ENCODE measurements at regions not wholly inside any gene's neighbourhood (a gene's known extent, or its start where the extent isn't known, plus 50 kb on each side); places are given as distances from the start of the nearest gene placed in this dataset.

- DNase-seq (ENCODE audit: low read depth in 1 of 2, low spot score in 1 of 2) (no peak), ATAC-seq (no peak), FAIRE-seq (no peak)
- H3K4me3 ChIP-seq: no peak overlapping the region
- 59% methylated on average over 2 of the region's 2 CpGs for WGBS (ENCODE audit: missing lambda C conversion rate)
- H3K27ac ChIP-seq: no peak overlapping the region
- H3K4me1 ChIP-seq: no peaks in the 10 kb centered on the region
- CTCF ChIA-PET: no interaction called here
- no peaks in the 10 kb centered on the region for H3K9me3 ChIP-seq
- H3K4me2 ChIP-seq: no peak overlapping the region
- POLR2A ChIA-PET: no interaction called here
- TF ChIP-seq CHD2 (IDR thresholded peaks at IDR 0.05; ENCODE audit: low read length, partially characterized antibody) (no peak), SREBF2 (IDR thresholded peaks at IDR 0.05) (no peak), EP300 (IDR thresholded peaks at IDR 0.05) (no peak), KDM1A (IDR thresholded peaks at IDR 0.05; ENCODE audit: low read depth) (no peak), POLR2A (IDR thresholded peaks at IDR 0.05; ENCODE audit: low read length) (no peak), NFE2L2 (conservative IDR thresholded peaks at IDR 0.05; ENCODE audit: low read length) (no peak), FOSB (CRISPR knock-in tag; IDR thresholded peaks at IDR 0.05) (no peak), KDM5A (IDR thresholded peaks at IDR 0.05) (no peak), ZC3H11A (IDR thresholded peaks at IDR 0.05) (no peak), JUN (IDR thresholded peaks at IDR 0.05) (no peak)
Measured at GRCh38 chr4:24108567-24108966, 218.7 kb upstream of the PPARGC1A start.

DNA sequence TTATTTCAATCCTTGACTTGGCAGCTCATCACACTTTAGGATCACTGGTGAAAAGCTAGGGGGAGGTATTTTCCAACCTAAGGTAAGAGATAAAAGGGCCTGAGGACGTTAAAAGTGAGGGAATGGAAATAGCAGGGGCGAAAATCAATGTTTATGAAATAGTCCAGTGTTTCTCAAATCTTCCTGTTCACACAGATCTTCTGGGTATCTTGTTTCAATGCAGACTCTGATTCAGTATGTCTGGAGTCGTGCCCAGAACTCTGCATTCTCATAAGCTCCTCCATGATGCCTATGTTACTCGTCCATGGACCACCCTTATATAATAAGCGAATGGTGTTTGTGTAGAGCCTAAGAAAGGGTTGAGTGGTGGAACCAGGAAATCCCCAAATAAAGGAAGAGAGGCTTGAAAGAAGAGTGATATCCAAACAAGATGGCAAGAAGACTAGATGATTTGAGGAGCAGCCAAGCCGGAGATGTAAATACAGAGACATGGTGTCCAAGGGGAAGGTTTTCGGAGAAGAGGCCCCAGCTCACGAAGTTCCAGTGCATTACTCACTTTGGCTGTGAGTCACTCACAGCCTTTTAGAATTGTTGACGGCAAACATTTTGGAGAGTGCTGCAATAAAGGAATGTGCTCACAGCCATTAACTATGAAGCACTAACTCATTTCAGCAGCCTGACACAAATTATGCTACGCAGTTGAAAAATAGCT, 215.6 kb upstream of the PPARGC1A start:
- POLR2A ChIA-PET: no interaction called here
- H3K4me3 ChIP-seq: no peak overlapping the region
- TF ChIP-seq, protein P1, sequence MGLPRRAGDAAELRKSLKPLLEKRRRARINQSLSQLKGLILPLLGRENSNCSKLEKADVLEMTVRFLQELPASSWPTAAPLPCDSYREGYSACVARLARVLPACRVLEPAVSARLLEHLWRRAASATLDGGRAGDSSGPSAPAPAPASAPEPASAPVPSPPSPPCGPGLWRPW (IDR thresholded peaks at IDR 0.05): no peak
- TF ChIP-seq POLR2AphosphoS2 (conservative IDR thresholded peaks at IDR 0.05; ENCODE audit: low read length): no peak
- TF ChIP-seq ZSCAN20 (CRISPR knock-in tag; IDR thresholded peaks at IDR 0.05): no peak
- H3K9me3 ChIP-seq: no peaks in the 10 kb centered on the region
- peak overlapping the region in 1 of 2 experiments; percentile 24; a peak in 2 of 6 replicates for H3K27ac ChIP-seq
- DNase-seq (ENCODE audit: low read depth in 1 of 2, low spot score in 1 of 2): peak in 1 of 2 experiments; percentile 1
- peak overlapping the region; percentile 26; the same call in 2 of the 3 replicates for H3K4me2 ChIP-seq
- peak; percentile 26 to 73; a peak in 3 of 6 replicates for ATAC-seq
- no peak for FAIRE-seq
- WGBS (ENCODE audit: missing lambda C conversion rate): 8% methylated on average over 10 of the region's 10 CpGs
- CTCF ChIA-PET: no interaction called here
- no peaks in the 10 kb centered on the region for H3K4me1 ChIP-seq

DNA sequence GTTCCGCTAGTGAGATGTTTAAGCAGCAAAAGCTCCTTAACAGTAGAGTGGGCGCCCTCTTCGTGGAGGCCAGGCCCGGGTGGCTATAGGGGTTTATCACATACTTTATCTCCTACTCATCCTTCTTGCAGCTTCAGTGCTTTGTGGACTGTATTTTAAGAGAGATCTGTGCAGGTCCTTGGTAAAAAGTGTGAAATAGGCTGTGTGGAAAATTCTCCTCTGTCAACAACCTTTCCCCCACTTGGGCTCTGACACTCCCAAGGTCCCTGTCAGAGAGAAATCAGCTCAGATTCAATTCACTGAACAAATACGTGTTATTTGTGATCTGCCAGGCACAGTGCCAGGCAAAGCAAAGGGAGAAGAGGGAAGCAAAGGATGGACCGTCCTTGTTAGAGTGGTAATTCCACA, 214.3 kb upstream of the PPARGC1A start:
- no peak for TF ChIP-seq MAZ (IDR thresholded peaks at IDR 0.05; ENCODE audit: borderline replicate concordance, low read depth, low read length)
- no peak for TF ChIP-seq NR3C1 (IDR thresholded peaks at IDR 0.05)
- TF ChIP-seq NFE2L2 (conservative IDR thresholded peaks at IDR 0.05; ENCODE audit: low read length): no peak
- TF ChIP-seq MYC (IDR thresholded peaks at IDR 0.05; ENCODE audit: borderline replicate concordance, low read length): no peak
- TF ChIP-seq, protein P2, sequence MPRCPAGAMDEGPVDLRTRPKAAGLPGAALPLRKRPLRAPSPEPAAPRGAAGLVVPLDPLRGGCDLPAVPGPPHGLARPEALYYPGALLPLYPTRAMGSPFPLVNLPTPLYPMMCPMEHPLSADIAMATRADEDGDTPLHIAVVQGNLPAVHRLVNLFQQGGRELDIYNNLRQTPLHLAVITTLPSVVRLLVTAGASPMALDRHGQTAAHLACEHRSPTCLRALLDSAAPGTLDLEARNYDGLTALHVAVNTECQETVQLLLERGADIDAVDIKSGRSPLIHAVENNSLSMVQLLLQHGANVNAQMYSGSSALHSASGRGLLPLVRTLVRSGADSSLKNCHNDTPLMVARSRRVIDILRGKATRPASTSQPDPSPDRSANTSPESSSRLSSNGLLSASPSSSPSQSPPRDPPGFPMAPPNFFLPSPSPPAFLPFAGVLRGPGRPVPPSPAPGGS (IDR thresholded peaks at IDR 0.05): no peak
- no peak for TF ChIP-seq RCOR1 (IDR thresholded peaks at IDR 0.05; ENCODE audit: low read depth, low read length)
- no peak for TF ChIP-seq GATA3 (IDR thresholded peaks at IDR 0.05; ENCODE audit: borderline replicate concordance)
- TF ChIP-seq CEBPB (IDR thresholded peaks at IDR 0.05): no peak
- TF ChIP-seq, protein P3, sequence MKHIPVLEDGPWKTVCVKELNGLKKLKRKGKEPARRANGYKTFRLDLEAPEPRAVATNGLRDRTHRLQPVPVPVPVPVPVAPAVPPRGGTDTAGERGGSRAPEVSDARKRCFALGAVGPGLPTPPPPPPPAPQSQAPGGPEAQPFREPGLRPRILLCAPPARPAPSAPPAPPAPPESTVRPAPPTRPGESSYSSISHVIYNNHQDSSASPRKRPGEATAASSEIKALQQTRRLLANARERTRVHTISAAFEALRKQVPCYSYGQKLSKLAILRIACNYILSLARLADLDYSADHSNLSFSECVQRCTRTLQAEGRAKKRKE (CRISPR knock-in tag; IDR thresholded peaks at IDR 0.05; ENCODE audit: low read depth): no peak
- TF ChIP-seq POLR2AphosphoS2 (conservative IDR thresholded peaks at IDR 0.05; ENCODE audit: low read length): no peak
- no peak for TF ChIP-seq JUNB (IDR thresholded peaks at IDR 0.05)
- TF ChIP-seq, protein P4, sequence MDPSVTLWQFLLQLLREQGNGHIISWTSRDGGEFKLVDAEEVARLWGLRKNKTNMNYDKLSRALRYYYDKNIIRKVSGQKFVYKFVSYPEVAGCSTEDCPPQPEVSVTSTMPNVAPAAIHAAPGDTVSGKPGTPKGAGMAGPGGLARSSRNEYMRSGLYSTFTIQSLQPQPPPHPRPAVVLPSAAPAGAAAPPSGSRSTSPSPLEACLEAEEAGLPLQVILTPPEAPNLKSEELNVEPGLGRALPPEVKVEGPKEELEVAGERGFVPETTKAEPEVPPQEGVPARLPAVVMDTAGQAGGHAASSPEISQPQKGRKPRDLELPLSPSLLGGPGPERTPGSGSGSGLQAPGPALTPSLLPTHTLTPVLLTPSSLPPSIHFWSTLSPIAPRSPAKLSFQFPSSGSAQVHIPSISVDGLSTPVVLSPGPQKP (IDR thresholded peaks at IDR 0.05; ENCODE audit: low read depth, low read length): no peak
- no peak for TF ChIP-seq CHD2 (IDR thresholded peaks at IDR 0.05; ENCODE audit: low read length, partially characterized antibody)
- WGBS (ENCODE audit: missing lambda C conversion rate): 34% methylated on average over 6 of the region's 6 CpGs
- H3K4me3 ChIP-seq: no peak overlapping the region
- no peak for DNase-seq (ENCODE audit: low read depth in 1 of 2, low spot score in 1 of 2)
- 0 out of 6 replicates have a peak overlapping the region, but pooled peaks of 1 of the 2 experiments have one; percentile 19 for H3K27ac ChIP-seq
- no peaks in the 10 kb centered on the region for H3K4me1 ChIP-seq
- no peak for ATAC-seq
- H3K9me3 ChIP-seq: no peaks in the 10 kb centered on the region
- ChIA-PET CTCF (no interaction called here), POLR2A (no interaction called here)
- H3K4me2 ChIP-seq: no peak overlapping the region
- no peak for FAIRE-seq

Measured in A549 (cell line).